ENCODE measurements at regions not wholly inside any gene's neighbourhood (a gene's known extent, or its start where the extent isn't known, plus 50 kb on each side); places are given as distances from the start of the nearest gene placed in this dataset.
"Not testable (repeated sequence)": the region's sequence is repeated elsewhere in the genome, so short reads cannot be mapped to it uniquely, and the experiment has no call there.

GRCh38 chr7:116368965-116369364 is 130.6 kb upstream of the CAV2 start:
- no peak overlapping the region for H2AFZ ChIP-seq (ENCODE audit: low read length)
- H3K4me2 ChIP-seq (ENCODE audit: low read length): no peak overlapping the region
- no peak overlapping the region for H3K9ac ChIP-seq (ENCODE audit: low read length)
- H3K27ac ChIP-seq (ENCODE audit: low read depth, low read length, poor library complexity, severe bottlenecking): no peak overlapping the region
- H3K27me3 ChIP-seq (ENCODE audit: insufficient read depth, low read length): no peaks in the 10 kb centered on the region
- H3F3A ChIP-seq (ENCODE audit: insufficient read depth, low read length): no peaks in the 10 kb centered on the region
- no peaks in the 10 kb centered on the region for H4K20me1 ChIP-seq (ENCODE audit: insufficient read depth, low read length)
- TF ChIP-seq CTCF (IDR thresholded peaks at IDR 0.05; ENCODE audit: low read length) (no peak), EZH2 (IDR thresholded peaks at IDR 0.05; ENCODE audit: borderline replicate concordance, low read length) (no peak)
- no peaks in the 10 kb centered on the region for H3K9me3 ChIP-seq (ENCODE audit: low read length)
- H3K79me2 ChIP-seq (ENCODE audit: insufficient read depth, low read length): no peaks in the 10 kb centered on the region
- H3K4me1 ChIP-seq (ENCODE audit: insufficient read depth, low read length, severe bottlenecking): no peaks in the 10 kb centered on the region
- H3K4me3 ChIP-seq (ENCODE audit: low read depth, low read length, poor library complexity, severe bottlenecking): no peak overlapping the region
- no peaks in the 10 kb centered on the region for H3K9me2 ChIP-seq (ENCODE audit: low read depth, low read length)
- H3K36me3 ChIP-seq (ENCODE audit: insufficient read depth, low read length): no peaks in the 10 kb centered on the region; the same call in 1 of the 2 replicates

- H3K27ac ChIP-seq (ENCODE audit: low read depth, low read length, poor library complexity, severe bottlenecking); H3K4me1 ChIP-seq (ENCODE audit: insufficient read depth, low read length, severe bottlenecking); H3K27me3 ChIP-seq (ENCODE audit: insufficient read depth, low read length); H3K9me2 ChIP-seq (ENCODE audit: low read depth, low read length); H3K4me3 ChIP-seq (ENCODE audit: low read depth, low read length, poor library complexity, severe bottlenecking); H3K9ac ChIP-seq (ENCODE audit: low read length); H3K4me2 ChIP-seq (ENCODE audit: low read length); H3F3A ChIP-seq (ENCODE audit: insufficient read depth, low read length); H3K79me2 ChIP-seq (ENCODE audit: insufficient read depth, low read length); H3K36me3 ChIP-seq (ENCODE audit: insufficient read depth, low read length); H4K20me1 ChIP-seq (ENCODE audit: insufficient read depth, low read length); H3K9me3 ChIP-seq (ENCODE audit: low read length); H2AFZ ChIP-seq (ENCODE audit: low read length): not testable (repeated sequence)
Measured at GRCh38 chr7:116371536-116371935, 128.0 kb upstream of the CAV2 start.

GRCh38 chr7:116373229-116373628 is 126.3 kb upstream of the CAV2 start:
- H3K36me3 ChIP-seq (ENCODE audit: insufficient read depth, low read length); H2AFZ ChIP-seq (ENCODE audit: low read length); H3F3A ChIP-seq (ENCODE audit: insufficient read depth, low read length); H3K9me3 ChIP-seq (ENCODE audit: low read length); H3K4me2 ChIP-seq (ENCODE audit: low read length); H3K79me2 ChIP-seq (ENCODE audit: insufficient read depth, low read length); H3K9ac ChIP-seq (ENCODE audit: low read length); H3K4me3 ChIP-seq (ENCODE audit: low read depth, low read length, poor library complexity, severe bottlenecking); H3K9me2 ChIP-seq (ENCODE audit: low read depth, low read length); H3K27me3 ChIP-seq (ENCODE audit: insufficient read depth, low read length); H3K4me1 ChIP-seq (ENCODE audit: insufficient read depth, low read length, severe bottlenecking); H4K20me1 ChIP-seq (ENCODE audit: insufficient read depth, low read length); H3K27ac ChIP-seq (ENCODE audit: low read depth, low read length, poor library complexity, severe bottlenecking): not testable (repeated sequence)

- no peaks in the 10 kb centered on the region for H3K9me2 ChIP-seq (ENCODE audit: low read depth, low read length)
Measured at GRCh38 chr7:116377721-116378120, 121.8 kb upstream of the CAV2 start.

More at GRCh38 chr7:116377721-116378120, 121.8 kb upstream of the CAV2 start:
- Histone ChIP-seq H3F3A (ENCODE audit: insufficient read depth, low read length) (no peaks in the 10 kb centered on the region), H3K79me2 (ENCODE audit: insufficient read depth, low read length) (no peaks in the 10 kb centered on the region), H3K36me3 (ENCODE audit: insufficient read depth, low read length) (no peaks in the 10 kb centered on the region), H3K4me2 (ENCODE audit: low read length) (no peak overlapping the region), H2AFZ (ENCODE audit: low read length) (no peak overlapping the region), H3K9me3 (ENCODE audit: low read length) (no peaks in the 10 kb centered on the region), H3K4me1 (ENCODE audit: insufficient read depth, low read length, severe bottlenecking) (no peaks in the 10 kb centered on the region), H3K27ac (ENCODE audit: low read depth, low read length, poor library complexity, severe bottlenecking) (no peak overlapping the region), H3K9ac (ENCODE audit: low read length) (no peak overlapping the region), H3K4me3 (ENCODE audit: low read depth, low read length, poor library complexity, severe bottlenecking) (no peak overlapping the region), H3K27me3 (ENCODE audit: insufficient read depth, low read length) (no peaks in the 10 kb centered on the region), H4K20me1 (ENCODE audit: insufficient read depth, low read length) (no peaks in the 10 kb centered on the region)
- TF ChIP-seq CTCF (IDR thresholded peaks at IDR 0.05; ENCODE audit: low read length) (no peak), EZH2 (IDR thresholded peaks at IDR 0.05; ENCODE audit: borderline replicate concordance, low read length) (no peak)
